HCEC 1CT (cell line): ENCODE measurements at regions not wholly inside any gene's neighbourhood (a gene's known extent, or its start where the extent isn't known, plus 50 kb on each side); places are given as distances from the start of the nearest gene placed in this dataset.

ENCODE experiments used
- DNase-seq: peaks from one replicate; pipeline ENCODE4 v3.0.0-alpha.2; 2017

GRCh38 chr18:55119434-55119833 is 160.2 kb upstream of the CCDC68 start:
- DNase-seq = no peak

- no peak for DNase-seq
Observed at GRCh38 chr18:55119016-55119415, 159.8 kb upstream of the CCDC68 start.

- no peak for DNase-seq
Observed at GRCh38 chr18:55116863-55117262, 157.6 kb upstream of the CCDC68 start.

GRCh38 chr18:55115606-55116005 is 156.3 kb upstream of the CCDC68 start:
- no peak for DNase-seq

- DNase-seq = no peak
Observed at GRCh38 chr18:55114876-55115275, 155.6 kb upstream of the CCDC68 start.

- DNase-seq = no peak
Observed at GRCh38 chr18:55113800-55114199, 154.5 kb upstream of the CCDC68 start.

- DNase-seq = no peak
Observed at GRCh38 chr18:55111271-55111670, 152.0 kb upstream of the CCDC68 start.

GRCh38 chr18:55110436-55110835 is 151.2 kb upstream of the CCDC68 start:
- DNase-seq = no peak

- DNase-seq = no peak
Observed at GRCh38 chr18:55109818-55110414, 150.7 kb upstream of the CCDC68 start.

- no peak for DNase-seq
Observed at GRCh38 chr18:55106906-55107305, 147.6 kb upstream of the CCDC68 start.

- DNase-seq = no peak
Observed at GRCh38 chr18:55106466-55106865, 147.2 kb upstream of the CCDC68 start.

GRCh38 chr18:55105873-55106272 is 146.6 kb upstream of the CCDC68 start:
- no peak for DNase-seq

GRCh38 chr18:55102958-55103456 is 143.7 kb upstream of the CCDC68 start:
- DNase-seq = no peak

GRCh38 chr18:55102501-55102900 is 143.2 kb upstream of the CCDC68 start:
- no peak for DNase-seq

- DNase-seq = no peak
Observed at GRCh38 chr18:55101458-55101824, 142.2 kb upstream of the CCDC68 start.

GRCh38 chr18:55100817-55101457 is 141.7 kb upstream of the CCDC68 start:
- DNase-seq = peak; percentile 56

GRCh38 chr18:55097456-55098170 is 138.4 kb upstream of the CCDC68 start:
- peak; percentile 24 for DNase-seq

- DNase-seq = peak; percentile 54
Observed at GRCh38 chr18:55096263-55096951, 137.1 kb upstream of the CCDC68 start.

- DNase-seq = no peak
Observed at GRCh38 chr18:55095584-55095983, 136.3 kb upstream of the CCDC68 start.

- no peak for DNase-seq
Observed at GRCh38 chr18:55093808-55094207, 134.5 kb upstream of the CCDC68 start.

GRCh38 chr18:55093295-55093694 is 134.0 kb upstream of the CCDC68 start:
- no peak for DNase-seq

- DNase-seq = no peak
Observed at GRCh38 chr18:55092166-55092565, 132.9 kb upstream of the CCDC68 start.

GRCh38 chr18:55090564-55091188 is 131.4 kb upstream of the CCDC68 start:
- no peak for DNase-seq
